Effector memory CD4-positive, alpha-beta T cell (primary cell): ENCODE measurements at regions not wholly inside any gene's neighbourhood (a gene's known extent, or its start where the extent isn't known, plus 50 kb on each side); places are given as distances from the start of the nearest gene placed in this dataset.

ENCODE experiments used
- DNase-seq, 3 donors: peaks; one replicate each; pipeline ENCODE4 v3.0.0-alpha.2; 2020
- H3K27ac ChIP-seq: 2 replicates; pipeline ENCODE4 v1.7.0; 2013; ENCODE audit warnings: mild to moderate bottlenecking, low read length, moderate library complexity; ENCODE audit not compliant: insufficient read depth, poor library complexity, severe bottlenecking
- H3K27me3 ChIP-seq: replicated peaks from 2 replicates; pipeline ENCODE4 v1.7.0; 2013; ENCODE audit warnings: mild to moderate bottlenecking, low read length; ENCODE audit not compliant: insufficient read depth, control insufficient read depth, poor library complexity, severe bottlenecking
- H3K36me3 ChIP-seq: 2 replicates; pipeline ENCODE4 v1.7.0; 2013; ENCODE audit warnings: mild to moderate bottlenecking, low read length, moderate library complexity; ENCODE audit not compliant: control insufficient read depth, insufficient read depth
- H3K4me1 ChIP-seq: 2 replicates; pipeline ENCODE4 v1.7.0; 2013; ENCODE audit warnings: low read length, mild to moderate bottlenecking; ENCODE audit not compliant: control insufficient read depth, insufficient read depth, poor library complexity, severe bottlenecking
- H3K4me3 ChIP-seq: 2 replicates; pipeline ENCODE4 v1.7.0; 2013; ENCODE audit warnings: low read length, low read depth, mild to moderate bottlenecking; ENCODE audit not compliant: insufficient read depth, poor library complexity, severe bottlenecking
- H3K9me3 ChIP-seq: 2 replicates; pipeline ENCODE4 v1.7.0; 2013; ENCODE audit warnings: mild to moderate bottlenecking, low read length, moderate library complexity; ENCODE audit not compliant: control insufficient read depth

DNA sequence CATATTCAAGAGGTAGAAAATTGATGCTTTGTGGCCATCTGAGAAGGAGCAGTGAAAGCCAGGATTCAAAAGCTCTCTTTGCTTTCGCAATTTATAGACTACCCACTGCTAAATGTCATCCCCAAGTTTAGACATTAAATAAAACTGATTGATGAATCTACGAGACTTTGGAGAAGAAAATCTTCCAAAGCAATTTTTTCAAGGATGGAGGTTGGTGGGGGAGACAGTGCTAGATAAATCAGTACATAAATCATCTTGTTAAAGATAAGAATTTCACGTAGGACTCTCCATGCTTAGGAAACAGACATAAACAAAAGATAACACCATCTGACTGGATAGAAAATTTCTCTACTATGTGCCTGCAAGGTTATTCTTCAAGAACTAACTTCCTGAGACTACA is 147.6 kb upstream of the TIAM1 start:
- no peak overlapping the region for H3K4me3 ChIP-seq
- no peak for DNase-seq
- H3K9me3 ChIP-seq: no peaks in the 10 kb centered on the region
- no peaks in the 10 kb centered on the region for H3K36me3 ChIP-seq
- no peaks in the 10 kb centered on the region for H3K27me3 ChIP-seq
- no peak overlapping the region for H3K27ac ChIP-seq
- H3K4me1 ChIP-seq: no peaks in the 10 kb centered on the region

DNA sequence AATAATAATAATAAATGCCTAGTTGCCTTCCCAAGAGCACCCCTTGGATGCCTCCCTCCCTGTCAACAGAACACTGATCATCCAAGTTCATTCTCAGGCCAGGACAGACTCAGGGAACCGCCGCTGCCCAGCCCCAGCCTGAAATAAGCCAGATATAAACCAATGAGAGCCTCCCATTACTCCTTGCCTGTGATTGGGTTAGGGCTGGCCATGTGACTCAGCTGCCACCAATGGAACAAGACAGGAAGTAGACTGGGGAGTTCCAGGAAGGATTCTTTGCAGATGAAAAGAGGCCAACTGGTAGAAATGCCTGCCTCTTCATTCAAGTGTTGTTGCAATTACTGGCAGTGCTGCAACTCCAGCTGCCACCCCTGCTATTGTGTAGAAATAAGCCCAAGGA is 146.4 kb upstream of the TIAM1 start:
- Histone ChIP-seq H3K4me1 (no peaks in the 10 kb centered on the region), H3K27ac (no peak overlapping the region), H3K36me3 (no peaks in the 10 kb centered on the region), H3K4me3 (no peak overlapping the region), H3K9me3 (no peaks in the 10 kb centered on the region), H3K27me3 (no peaks in the 10 kb centered on the region)
- DNase-seq: no peak

DNA sequence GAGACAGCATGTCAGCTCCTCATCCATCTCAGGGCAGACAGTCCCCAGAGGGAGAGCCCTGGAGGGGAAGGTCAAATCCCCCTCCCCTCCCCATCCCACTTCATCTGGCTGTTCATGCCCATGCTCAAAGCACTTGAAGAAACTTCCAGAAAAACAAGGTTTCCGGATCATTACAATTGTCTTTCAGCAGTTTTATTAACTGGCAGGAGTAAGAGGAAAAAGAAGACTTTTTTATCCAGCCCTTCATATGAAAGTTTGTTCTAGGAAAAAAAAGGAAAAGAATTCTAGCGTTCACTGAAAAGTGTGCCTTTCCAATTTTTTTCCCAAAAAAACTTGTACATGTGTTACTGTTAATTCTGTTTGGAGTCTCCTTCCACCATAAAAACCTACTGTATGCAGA is 145.7 kb upstream of the TIAM1 start:
- Histone ChIP-seq H3K4me1 (no peaks in the 10 kb centered on the region), H3K4me3 (no peak overlapping the region), H3K9me3 (no peaks in the 10 kb centered on the region), H3K27me3 (no peaks in the 10 kb centered on the region), H3K36me3 (no peaks in the 10 kb centered on the region), H3K27ac (no peak overlapping the region)
- DNase-seq: no peak

DNA sequence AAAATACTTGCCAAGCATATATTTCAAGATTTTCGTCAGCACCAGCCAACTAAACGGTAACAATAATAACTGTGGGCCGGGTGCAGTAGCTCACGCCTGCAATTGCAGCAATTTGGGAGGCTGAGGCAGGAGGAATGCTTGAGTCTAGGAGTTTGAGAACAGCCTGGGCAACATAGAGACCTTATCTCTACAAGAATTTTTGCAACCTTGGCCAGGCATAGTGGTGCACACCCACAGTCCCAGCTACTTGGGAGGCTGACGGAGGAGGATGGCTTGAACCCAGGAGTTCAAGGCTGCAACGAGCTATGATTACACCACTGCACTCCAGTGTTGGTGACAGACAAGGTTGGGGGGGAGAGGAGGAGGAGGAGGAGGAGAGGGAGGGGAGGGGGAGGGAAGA is 145.0 kb upstream of the TIAM1 start:
- no peak overlapping the region for H3K27ac ChIP-seq
- no peaks in the 10 kb centered on the region for H3K27me3 ChIP-seq
- H3K9me3 ChIP-seq: no peaks in the 10 kb centered on the region
- no peak for DNase-seq
- H3K36me3 ChIP-seq: no peaks in the 10 kb centered on the region
- H3K4me1 ChIP-seq: no peaks in the 10 kb centered on the region
- no peak overlapping the region for H3K4me3 ChIP-seq

DNA sequence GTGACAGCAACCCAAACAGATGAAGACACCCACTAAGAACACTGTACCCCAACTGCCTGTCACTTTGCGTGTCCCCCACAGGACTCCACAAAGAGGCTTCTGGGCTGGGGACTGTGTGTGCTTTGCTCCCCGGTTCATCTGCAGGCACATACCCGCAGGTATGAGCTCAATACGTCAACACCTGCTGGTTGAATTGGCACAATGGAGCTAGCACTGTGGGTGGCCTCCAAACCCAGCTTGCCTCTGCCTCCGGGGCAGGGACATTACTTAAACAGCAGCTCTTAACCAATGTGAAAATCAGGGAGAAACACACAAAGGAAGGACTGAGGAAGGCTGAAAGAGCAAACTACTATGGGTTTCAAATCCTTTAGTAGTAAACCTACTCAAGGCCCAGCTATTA is 140.2 kb upstream of the TIAM1 start:
- no peak for DNase-seq
- Histone ChIP-seq H3K4me1 (no peaks in the 10 kb centered on the region), H3K27ac (no peak overlapping the region), H3K4me3 (no peak overlapping the region), H3K9me3 (no peaks in the 10 kb centered on the region), H3K27me3 (no peaks in the 10 kb centered on the region), H3K36me3 (no peaks in the 10 kb centered on the region)

DNA sequence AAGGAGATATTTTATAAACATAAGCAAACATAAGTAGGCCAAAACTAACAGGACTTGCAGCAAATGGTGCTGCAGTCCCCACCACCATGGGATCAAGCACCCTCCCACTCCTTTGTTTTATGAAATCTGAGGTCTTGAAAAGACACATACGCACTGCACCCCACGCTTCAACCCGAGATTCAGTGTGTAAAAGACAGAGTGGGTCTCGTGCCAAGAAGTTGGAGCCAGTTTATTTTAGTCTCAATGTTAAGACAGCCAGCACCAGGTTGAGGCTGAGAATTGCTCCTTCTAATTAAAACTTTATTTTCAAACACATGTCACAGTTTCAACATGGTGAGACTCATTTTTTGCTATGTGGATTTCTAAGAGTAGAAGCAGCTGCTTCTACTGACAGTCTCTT is 139.1 kb upstream of the TIAM1 start:
- Histone ChIP-seq H3K4me3 (no peak overlapping the region), H3K27ac (no peak overlapping the region), H3K27me3 (no peaks in the 10 kb centered on the region), H3K36me3 (no peaks in the 10 kb centered on the region), H3K9me3 (no peaks in the 10 kb centered on the region), H3K4me1 (no peaks in the 10 kb centered on the region)
- DNase-seq: no peak

DNA sequence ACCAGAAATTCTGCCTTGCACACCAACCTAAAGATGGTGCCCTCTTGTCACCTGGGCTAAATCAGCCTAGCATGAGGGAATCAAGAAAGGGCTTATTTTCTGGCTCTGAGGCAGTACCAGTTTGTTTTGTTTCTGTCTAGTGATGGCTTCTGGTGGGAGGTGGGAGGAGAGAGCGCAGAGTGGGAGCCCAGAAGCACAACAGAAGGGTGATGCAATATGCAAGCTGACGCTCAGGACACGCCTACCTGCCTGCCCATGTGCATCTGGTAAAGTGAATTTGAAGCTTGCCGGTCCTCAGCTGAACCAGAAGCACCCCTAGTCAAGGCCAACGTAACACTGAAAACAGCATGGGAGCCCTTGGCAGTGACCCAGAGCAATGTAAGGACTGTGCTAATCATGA is 138.4 kb upstream of the TIAM1 start:
- no peak overlapping the region for H3K27ac ChIP-seq
- H3K9me3 ChIP-seq: no peaks in the 10 kb centered on the region

DNA sequence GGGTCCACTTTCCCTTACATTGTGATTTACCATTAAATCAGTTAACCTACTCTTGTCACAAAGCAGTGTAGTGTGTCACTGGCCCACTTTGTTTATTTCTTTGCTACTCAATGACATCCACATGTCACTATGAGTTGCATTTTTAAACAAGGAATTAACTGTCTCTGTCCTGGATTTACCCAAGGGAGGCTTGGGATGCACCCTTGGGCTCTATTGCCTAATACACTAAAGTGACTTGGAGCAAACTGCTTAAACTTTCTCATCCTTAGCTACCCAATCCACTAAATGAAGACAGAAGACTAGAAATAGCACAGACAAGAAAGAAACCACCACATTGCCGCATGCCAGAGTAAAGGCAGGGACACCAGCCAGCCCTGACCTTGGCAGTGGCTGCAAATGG is 136.2 kb upstream of the TIAM1 start:
- no peaks in the 10 kb centered on the region for H3K9me3 ChIP-seq
- no peak overlapping the region for H3K27ac ChIP-seq
- H3K27me3 ChIP-seq: no peaks in the 10 kb centered on the region
- no peak for DNase-seq
- no peak overlapping the region for H3K4me3 ChIP-seq
- no peaks in the 10 kb centered on the region for H3K4me1 ChIP-seq
- no peaks in the 10 kb centered on the region for H3K36me3 ChIP-seq

More for the DNA sequence above, 138.4 kb upstream of the TIAM1 start:
- no peak for DNase-seq
- H3K27me3 ChIP-seq: no peaks in the 10 kb centered on the region
- no peak overlapping the region for H3K4me3 ChIP-seq
- H3K4me1 ChIP-seq: no peaks in the 10 kb centered on the region
- H3K36me3 ChIP-seq: no peaks in the 10 kb centered on the region

DNA sequence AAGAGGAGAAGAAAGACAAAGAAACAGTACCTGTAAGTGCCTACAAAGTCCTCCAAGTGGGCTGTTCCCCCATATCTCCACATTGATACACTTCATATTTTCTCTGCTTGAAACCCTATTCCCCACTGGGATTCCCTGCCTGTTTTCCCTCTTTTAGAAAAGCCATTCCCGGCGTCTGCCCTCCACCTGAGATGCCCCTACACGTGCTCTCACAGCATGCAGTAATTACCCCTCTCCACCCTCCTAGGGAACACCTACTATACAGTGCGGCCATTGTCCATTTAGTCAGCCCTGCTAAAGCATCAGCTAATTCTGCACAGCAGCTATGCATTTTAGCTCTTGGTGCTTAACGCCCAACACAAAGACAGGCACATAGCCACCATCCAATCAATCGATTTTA is 135.7 kb upstream of the TIAM1 start:
- DNase-seq: no peak
- no peaks in the 10 kb centered on the region for H3K36me3 ChIP-seq
- no peak overlapping the region for H3K27ac ChIP-seq
- H3K4me3 ChIP-seq: no peak overlapping the region
- no peaks in the 10 kb centered on the region for H3K4me1 ChIP-seq
- no peaks in the 10 kb centered on the region for H3K9me3 ChIP-seq
- H3K27me3 ChIP-seq: no peaks in the 10 kb centered on the region

DNA sequence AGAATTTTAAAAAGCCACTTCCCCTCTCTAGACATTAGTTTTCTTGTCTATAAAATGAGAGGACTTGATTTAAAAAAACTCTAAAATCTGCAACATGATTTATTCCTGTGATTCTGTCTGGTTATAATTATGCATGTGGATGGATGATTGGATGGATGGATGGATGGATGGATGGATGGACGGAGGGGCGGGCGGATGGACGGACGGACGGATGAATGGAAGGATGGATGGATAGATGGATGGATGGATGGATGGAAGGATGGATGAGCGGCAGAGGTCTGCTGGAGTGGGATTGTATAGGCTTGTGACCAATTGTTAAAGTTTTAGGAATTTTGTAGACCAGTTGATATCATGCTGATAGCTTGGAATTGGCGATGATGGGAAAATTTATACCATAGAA is 135.2 kb upstream of the TIAM1 start:
- no peak overlapping the region for H3K4me3 ChIP-seq

More for the DNA sequence above, 135.2 kb upstream of the TIAM1 start:
- Histone ChIP-seq H3K36me3 (no peaks in the 10 kb centered on the region), H3K4me1 (no peaks in the 10 kb centered on the region), H3K27me3 (no peaks in the 10 kb centered on the region), H3K9me3 (no peaks in the 10 kb centered on the region), H3K27ac (no peak overlapping the region)
- no peak for DNase-seq
